ENCODE measurements at regions not wholly inside any gene's neighbourhood (a gene's known extent, or its start where the extent isn't known, plus 50 kb on each side); places are given as distances from the start of the nearest gene placed in this dataset.
"Not testable (repeated sequence)": the region's sequence is repeated elsewhere in the genome, so short reads cannot be mapped to it uniquely, and the experiment has no call there.

DNA sequence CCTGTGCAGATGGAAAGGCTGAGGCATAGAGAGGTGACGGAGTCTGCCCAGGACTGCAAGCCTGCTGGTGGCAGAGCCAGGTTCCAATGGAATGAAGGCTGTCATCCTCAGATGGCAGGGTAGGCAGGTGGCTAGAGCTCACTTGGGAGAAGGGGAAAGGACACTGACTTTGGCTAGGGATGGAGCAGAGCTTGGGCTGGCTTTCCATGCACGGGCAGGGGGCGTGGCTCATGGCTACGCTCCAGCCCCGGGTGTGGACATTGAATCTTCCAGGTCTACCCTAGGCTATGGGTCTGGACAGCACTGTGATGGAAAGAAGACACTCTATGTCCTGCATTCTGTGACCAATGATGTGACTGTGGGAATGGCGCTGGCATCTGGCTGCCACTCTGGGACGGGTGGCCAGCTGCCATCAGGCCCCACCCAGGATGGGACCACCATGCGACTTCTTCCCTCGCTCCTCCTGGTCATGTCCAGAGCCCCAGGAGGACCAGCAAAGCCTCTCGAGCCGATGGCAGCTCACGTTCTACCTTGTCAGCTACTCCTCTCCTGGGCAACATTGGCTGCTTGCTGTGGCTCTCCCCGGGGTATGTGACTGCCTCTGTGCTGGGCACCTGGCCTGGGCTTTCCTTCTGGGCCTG lies 398.7 kb downstream of the TMEM121 start:
- no peak for DNase-seq

- DNase-seq: no peak
Observed at GRCh38 chr14:105925615-105926372, 399.4 kb downstream of the TMEM121 start.

DNA sequence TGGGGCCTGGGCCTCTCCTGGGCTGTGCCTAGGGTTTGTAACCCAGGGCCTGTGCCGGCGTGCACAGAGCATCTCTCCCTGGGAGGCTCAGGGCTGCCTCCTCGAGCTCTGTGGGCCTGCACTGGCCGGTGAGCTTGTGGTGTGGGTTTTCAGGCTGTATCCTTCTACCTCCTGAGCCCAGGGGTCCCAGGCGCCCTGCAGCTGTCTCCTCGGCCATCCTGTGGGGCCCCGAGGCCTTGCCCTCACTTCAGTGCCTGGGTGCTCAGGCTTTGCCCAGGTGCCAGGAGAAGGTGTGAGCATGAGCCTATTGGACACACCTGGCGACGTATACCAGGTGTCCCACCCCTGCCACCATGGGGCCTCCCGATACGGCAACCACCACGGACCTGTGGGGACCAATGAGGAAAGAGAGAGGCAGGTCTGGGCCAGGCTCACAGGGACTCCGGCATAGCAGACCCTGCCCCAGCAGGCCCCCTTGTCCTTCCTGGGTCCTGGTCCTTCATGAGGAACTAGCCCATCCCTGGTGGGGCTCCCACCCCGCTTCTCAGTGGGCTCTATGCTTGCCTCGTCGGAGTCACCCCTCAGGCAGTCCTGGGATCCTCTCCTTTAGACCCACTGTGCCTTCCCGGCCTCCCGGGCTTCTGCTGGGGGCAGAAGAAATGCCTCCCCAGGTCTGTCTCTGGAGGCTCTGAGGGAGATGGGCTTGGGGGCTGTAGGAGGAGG lies 400.2 kb downstream of the TMEM121 start:
- no peak for DNase-seq

GRCh38 chr14:105927096-105928060 lies 401.0 kb downstream of the TMEM121 start:
- no peak for DNase-seq

DNA sequence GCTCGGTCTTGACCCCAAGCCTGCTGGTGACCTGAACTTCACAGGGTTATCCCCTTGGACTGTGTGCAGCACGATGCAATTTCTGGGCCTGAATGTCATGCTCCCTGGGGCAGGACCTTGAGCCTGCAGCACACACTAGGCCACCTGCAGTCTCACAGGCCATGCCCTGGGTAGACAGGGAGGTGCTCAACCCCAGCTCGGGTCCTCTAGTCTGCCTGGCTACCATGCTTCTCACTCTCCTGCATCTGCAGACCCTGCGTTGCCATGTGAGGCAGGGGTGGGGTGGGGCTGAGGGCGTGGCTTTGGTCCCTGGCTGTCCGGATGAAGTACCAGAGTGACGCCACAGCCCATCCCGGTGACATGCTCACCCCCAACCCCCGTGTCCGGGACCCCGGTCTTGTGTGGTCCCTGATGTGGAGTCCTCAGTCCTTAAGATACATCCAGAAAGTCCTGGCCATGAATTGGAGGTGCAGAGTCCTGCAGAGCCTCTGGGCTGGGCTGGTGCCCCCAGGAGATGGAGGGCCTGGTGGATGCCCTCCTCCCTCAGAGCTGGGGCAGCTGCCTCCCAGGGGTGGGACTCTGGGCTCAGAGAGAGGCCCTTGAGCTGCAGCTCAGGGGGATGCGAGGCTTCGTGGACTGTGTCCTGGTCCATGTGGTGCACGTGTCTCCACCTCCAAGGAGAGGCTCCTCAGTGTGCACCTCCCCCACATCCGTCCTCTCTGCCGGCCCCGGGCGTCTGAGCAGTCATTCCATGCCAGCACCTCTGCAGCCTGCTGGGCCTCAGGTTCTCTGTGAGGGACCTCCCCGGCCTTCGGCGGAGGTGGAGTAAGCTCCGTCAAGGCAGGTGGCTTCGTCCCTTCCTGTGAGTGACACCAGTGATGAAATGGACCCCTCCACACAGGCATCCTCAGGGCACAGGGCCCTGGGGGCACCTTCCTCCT lies 402.1 kb downstream of the TMEM121 start:
- DNase-seq: not testable (repeated sequence)

GRCh38 chr14:105929327-105930081 lies 403.1 kb downstream of the TMEM121 start:
- no peak for DNase-seq

DNA sequence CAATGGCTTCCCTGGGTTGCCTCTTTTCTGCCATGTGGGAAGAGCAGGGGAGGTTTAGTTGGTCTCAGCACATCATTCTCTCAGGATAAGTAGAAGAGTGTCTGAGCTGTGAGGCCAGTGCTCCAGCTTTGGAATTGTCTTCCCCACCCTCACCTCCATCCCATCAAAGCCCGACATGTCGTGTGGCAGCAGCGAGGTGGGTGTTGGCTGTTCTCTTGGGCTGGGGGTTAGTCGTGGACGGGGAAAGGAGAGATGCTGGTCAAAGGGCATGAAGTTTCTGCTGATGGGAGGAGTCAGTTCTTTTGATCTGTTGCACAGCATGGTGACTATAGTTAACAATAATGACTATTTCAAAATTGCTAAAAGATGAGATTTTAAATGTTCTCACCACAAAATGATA lies 404.2 kb downstream of the TMEM121 start:
- no peak for DNase-seq

GRCh38 chr14:105931808-105932483 lies 405.6 kb downstream of the TMEM121 start:
- no peak for DNase-seq

DNA sequence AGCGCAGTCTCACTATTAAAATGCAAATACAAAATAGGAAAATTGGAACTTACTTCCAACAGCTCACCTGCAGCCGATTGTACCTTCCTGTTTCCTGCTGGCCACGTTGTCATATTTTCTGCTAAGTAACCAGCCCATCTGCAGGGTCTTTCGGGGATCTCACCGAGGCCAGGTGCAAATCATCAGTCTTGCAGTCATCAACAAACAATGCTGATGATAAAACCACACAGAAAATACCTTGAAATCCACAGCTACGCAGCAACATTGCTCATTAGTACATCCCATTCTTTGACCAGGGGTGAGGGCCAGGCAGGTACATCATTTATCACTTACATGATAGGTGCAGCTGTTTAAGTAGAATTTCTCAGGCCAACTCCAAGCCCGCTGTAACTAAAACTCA lies 406.9 kb downstream of the TMEM121 start:
- no peak for DNase-seq

DNA sequence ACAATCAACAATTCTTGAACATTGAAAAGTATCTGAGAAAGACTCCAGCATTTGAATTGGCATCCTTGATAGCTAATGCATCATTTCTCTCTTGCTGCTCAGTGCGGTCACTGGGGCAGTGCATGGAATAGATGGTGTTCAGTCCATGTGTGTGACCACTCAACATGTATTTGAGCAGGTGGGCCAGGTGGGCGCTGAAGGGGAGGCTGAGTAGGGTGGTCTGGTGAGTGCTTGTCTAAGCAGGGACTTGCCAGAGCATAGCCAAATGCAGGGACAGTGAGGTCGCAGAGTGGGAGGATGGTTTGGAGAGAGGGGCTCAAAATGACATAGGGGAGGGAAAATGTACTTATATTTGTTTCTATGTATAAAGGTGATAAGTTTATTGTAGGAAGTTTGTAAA lies 409.0 kb downstream of the TMEM121 start:
- no peak for DNase-seq

GRCh38 chr14:105937253-105938054 lies 411.1 kb downstream of the TMEM121 start:
- no peak for DNase-seq

DNA sequence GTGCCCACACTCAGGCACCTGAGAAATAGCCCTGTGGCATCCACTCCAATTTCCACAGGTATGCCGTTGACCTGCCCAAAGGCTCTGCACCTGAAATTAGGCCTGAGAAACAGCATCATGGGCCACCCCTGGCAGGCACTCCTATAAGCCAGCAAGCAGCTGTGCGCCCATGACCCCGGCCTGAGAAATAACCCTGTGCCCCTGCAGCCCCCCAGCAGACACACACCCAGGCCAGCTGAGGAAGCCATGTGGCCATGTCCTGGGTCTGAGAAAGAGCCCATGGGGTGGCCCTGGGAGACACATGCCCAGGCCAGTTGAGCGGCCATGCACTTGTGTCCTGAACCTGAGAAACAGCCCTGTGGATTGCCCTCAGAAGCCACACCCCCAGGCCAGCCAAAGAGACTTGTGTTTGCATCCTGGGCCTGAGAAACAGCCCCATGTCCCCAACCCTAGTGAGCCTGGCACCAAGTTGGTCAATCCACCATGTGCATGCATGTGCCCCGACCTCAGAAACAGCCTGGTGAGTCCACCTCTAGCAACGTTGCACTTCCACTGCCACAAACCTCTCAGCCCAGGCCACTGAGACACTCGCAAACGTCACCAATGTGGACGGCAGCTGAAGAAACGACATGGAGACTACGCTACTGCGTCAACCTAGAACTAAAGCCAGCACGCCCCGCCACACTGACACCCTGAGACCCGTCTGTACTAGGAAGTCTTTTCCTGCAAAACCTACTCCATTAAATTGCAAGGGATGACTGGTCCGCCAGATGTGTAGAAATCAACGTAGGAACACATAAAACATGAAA lies 411.9 kb downstream of the TMEM121 start:
- DNase-seq: no peak

DNA sequence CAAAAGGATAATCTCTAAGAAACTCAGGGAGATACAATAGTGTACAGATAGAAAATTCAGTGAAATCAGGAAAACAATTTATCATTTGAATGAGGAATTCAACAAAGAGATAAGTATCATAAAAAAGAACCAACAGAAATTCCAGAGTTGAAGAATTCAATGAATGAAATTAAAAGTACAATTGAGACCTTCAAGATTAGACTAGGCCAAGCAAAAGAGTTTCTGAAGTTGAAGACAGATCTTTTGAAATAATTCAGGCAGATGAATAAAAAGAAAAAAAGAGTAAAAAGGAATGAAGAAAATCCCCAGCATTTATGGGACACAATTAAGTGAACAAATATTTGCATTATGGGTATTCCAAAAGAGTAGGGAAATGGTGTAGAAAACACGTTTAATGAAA lies 412.6 kb downstream of the TMEM121 start:
- DNase-seq: no peak

GRCh38 chr14:105939810-105940508 lies 413.6 kb downstream of the TMEM121 start:
- no peak for DNase-seq

GRCh38 chr14:105940534-105941225 lies 414.3 kb downstream of the TMEM121 start:
- no peak for DNase-seq

GRCh38 chr14:105941226-105942166 lies 415.1 kb downstream of the TMEM121 start:
- no peak for DNase-seq

Data from HCEC 1CT (cell line).